ENCODE measurements at regions not wholly inside any gene's neighbourhood (a gene's known extent, or its start where the extent isn't known, plus 50 kb on each side); places are given as distances from the start of the nearest gene placed in this dataset.

DNA sequence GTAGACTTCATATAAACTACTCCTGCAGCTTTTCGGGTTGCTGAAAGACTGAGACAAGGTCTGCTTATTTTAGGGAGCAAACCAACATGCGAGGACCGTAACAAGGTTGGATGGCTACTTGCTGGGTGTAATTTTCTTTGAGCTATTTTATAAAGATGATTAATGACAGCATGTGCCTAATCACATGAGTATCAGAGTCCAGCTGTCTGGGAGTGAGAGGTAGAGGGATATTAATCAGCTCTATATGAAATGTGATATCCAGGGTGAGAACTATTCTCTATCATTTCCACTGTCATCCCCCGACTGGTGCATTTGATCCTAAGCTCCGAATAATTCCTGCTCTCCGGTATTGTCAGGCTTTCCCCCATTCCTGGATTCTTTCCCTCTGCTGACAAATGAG lies 193.8 kb upstream of the HMHB1 start:
- Histone ChIP-seq H3K9me2 (replicated peaks; ENCODE audit: insufficient read depth) (no peaks in the 10 kb centered on the region), H3K4me2 (no peak overlapping the region), H3K27ac (no peak overlapping the region), H3K9me3 (ENCODE audit: low read depth) (no peaks in the 10 kb centered on the region), H2AFZ (no peak overlapping the region), H3K27me3 (no peaks in the 10 kb centered on the region), H3K4me1 (ENCODE audit: insufficient read depth) (no peaks in the 10 kb centered on the region), H3K79me2 (no peaks in the 10 kb centered on the region), H4K20me1 (ENCODE audit: insufficient read depth, poor library complexity, severe bottlenecking) (no peaks in the 10 kb centered on the region), H3K36me3 (replicated peaks; ENCODE audit: insufficient read depth, low read depth) (no peaks in the 10 kb centered on the region), H3K4me3 (no peak overlapping the region)
- TF ChIP-seq EZH2 (IDR thresholded peaks at IDR 0.05; ENCODE audit: borderline replicate concordance) (no peak), EZH2phosphoT487 (IDR thresholded peaks at IDR 0.05; ENCODE audit: low read depth, severe bottlenecking, unreplicated experiment) (no peak)
- TF ChIP-seq, protein P1, sequence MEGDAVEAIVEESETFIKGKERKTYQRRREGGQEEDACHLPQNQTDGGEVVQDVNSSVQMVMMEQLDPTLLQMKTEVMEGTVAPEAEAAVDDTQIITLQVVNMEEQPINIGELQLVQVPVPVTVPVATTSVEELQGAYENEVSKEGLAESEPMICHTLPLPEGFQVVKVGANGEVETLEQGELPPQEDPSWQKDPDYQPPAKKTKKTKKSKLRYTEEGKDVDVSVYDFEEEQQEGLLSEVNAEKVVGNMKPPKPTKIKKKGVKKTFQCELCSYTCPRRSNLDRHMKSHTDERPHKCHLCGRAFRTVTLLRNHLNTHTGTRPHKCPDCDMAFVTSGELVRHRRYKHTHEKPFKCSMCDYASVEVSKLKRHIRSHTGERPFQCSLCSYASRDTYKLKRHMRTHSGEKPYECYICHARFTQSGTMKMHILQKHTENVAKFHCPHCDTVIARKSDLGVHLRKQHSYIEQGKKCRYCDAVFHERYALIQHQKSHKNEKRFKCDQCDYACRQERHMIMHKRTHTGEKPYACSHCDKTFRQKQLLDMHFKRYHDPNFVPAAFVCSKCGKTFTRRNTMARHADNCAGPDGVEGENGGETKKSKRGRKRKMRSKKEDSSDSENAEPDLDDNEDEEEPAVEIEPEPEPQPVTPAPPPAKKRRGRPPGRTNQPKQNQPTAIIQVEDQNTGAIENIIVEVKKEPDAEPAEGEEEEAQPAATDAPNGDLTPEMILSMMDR (IDR thresholded peaks at IDR 0.05; ENCODE audit: poor library complexity) = no peak
- 74% methylated on average over 6 of the region's 6 CpGs for WGBS (ENCODE audit: low lambda C conversion rate, missing lambda C conversion rate)
- no peak for DNase-seq (ENCODE audit: low spot score)

DNA sequence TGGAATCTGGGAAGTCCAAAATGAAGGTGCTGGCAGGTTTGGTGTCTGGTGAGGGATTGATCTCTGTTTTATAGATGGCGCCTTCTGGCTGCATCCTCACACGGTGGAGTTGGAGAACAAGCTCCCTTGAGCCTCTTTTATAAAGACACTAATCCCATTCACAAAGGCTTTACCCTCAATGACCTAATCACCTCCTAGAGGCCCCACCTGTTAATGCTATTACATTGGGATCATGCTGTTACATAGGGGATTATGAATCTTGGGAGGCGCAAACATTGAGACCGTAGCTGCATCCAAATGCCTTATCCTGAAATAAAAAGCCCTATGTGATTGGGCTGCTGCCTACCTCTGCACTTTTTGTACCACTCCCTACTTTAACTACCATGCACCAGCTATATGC lies 197.1 kb upstream of the HMHB1 start:
- Histone ChIP-seq H3K4me1 (ENCODE audit: insufficient read depth) (no peaks in the 10 kb centered on the region), H3K4me3 (no peak overlapping the region), H3K36me3 (replicated peaks; ENCODE audit: insufficient read depth, low read depth) (no peaks in the 10 kb centered on the region), H4K20me1 (ENCODE audit: insufficient read depth, poor library complexity, severe bottlenecking) (no peaks in the 10 kb centered on the region), H3K27ac (no peak overlapping the region), H2AFZ (no peak overlapping the region), H3K27me3 (no peaks in the 10 kb centered on the region), H3K4me2 (no peak overlapping the region), H3K79me2 (no peaks in the 10 kb centered on the region), H3K9me2 (replicated peaks; ENCODE audit: insufficient read depth) (no peaks in the 10 kb centered on the region), H3K9me3 (ENCODE audit: low read depth) (no peaks in the 10 kb centered on the region)
- no peak for TF ChIP-seq EZH2phosphoT487 (IDR thresholded peaks at IDR 0.05; ENCODE audit: low read depth, severe bottlenecking, unreplicated experiment)
- no peak for TF ChIP-seq EZH2 (IDR thresholded peaks at IDR 0.05; ENCODE audit: borderline replicate concordance)
- TF ChIP-seq, protein P1 (IDR thresholded peaks at IDR 0.05; ENCODE audit: poor library complexity) = no peak
- 84% methylated on average over 4 of the region's 4 CpGs for WGBS (ENCODE audit: low lambda C conversion rate, missing lambda C conversion rate)
- no peak for DNase-seq (ENCODE audit: low spot score)

DNA sequence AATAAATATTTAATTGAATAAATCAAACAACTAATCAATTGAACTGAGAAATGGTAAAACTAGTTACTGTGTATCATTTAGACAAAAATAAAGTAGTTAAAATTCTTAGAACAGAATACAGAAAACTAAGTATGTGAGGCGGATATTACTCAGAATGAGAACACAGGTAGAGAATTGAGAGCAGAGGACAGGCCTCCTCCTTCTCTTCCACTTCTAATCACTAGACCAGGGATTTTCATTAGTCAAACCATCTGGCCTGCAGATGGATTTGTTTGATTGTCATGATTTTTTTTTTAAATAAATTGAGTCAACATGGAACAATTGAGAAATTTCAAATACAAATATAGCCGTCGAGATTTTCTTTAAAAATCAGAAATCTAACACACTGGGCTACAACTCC lies 198.6 kb upstream of the HMHB1 start:
- no peaks in the 10 kb centered on the region for H3K27me3 ChIP-seq
- H3K4me3 ChIP-seq = no peak overlapping the region
- TF ChIP-seq, protein P1 (IDR thresholded peaks at IDR 0.05; ENCODE audit: poor library complexity) = no peak
- no peak for TF ChIP-seq EZH2 (IDR thresholded peaks at IDR 0.05; ENCODE audit: borderline replicate concordance)
- TF ChIP-seq EZH2phosphoT487 (IDR thresholded peaks at IDR 0.05; ENCODE audit: low read depth, severe bottlenecking, unreplicated experiment) = no peak
- no peaks in the 10 kb centered on the region for H3K9me2 ChIP-seq (replicated peaks; ENCODE audit: insufficient read depth)
- no peak for DNase-seq (ENCODE audit: low spot score)
- no peaks in the 10 kb centered on the region for H4K20me1 ChIP-seq (ENCODE audit: insufficient read depth, poor library complexity, severe bottlenecking)
- no peak overlapping the region for H3K4me2 ChIP-seq
- no peaks in the 10 kb centered on the region for H3K4me1 ChIP-seq (ENCODE audit: insufficient read depth)
- 91% methylated on average over 3 of the region's 3 CpGs for WGBS (ENCODE audit: low lambda C conversion rate, missing lambda C conversion rate)
- no peak overlapping the region for H3K27ac ChIP-seq
- no peaks in the 10 kb centered on the region for H3K79me2 ChIP-seq
- no peaks in the 10 kb centered on the region for H3K36me3 ChIP-seq (replicated peaks; ENCODE audit: insufficient read depth, low read depth)
- no peaks in the 10 kb centered on the region for H3K9me3 ChIP-seq (ENCODE audit: low read depth)
- H2AFZ ChIP-seq = no peak overlapping the region

DNA sequence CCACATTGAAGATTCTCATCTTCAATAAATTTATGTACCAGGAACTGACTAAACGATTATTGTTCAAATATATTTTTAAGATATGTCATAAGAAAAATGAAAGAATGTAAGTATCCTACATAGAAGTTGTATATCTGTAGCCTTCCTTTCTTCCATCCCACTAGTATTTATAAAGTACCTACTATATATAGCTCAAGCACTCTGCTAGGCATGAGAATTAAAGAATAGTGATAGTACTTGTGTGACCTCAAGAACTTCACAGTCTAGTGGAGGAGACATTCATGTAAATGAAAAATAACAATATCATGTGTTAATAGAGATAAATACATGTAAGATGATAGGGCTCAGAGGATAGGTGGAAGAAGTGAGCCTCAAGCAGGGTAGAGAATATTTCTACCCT lies 201.0 kb upstream of the HMHB1 start:
- TF ChIP-seq, protein P1 (IDR thresholded peaks at IDR 0.05; ENCODE audit: poor library complexity) = no peak
- TF ChIP-seq EZH2phosphoT487 (IDR thresholded peaks at IDR 0.05; ENCODE audit: low read depth, severe bottlenecking, unreplicated experiment) = no peak
- TF ChIP-seq EZH2 (IDR thresholded peaks at IDR 0.05; ENCODE audit: borderline replicate concordance) = no peak
- no peak for DNase-seq (ENCODE audit: low spot score)
- H3K27me3 ChIP-seq = no peaks in the 10 kb centered on the region
- no peak overlapping the region for H3K4me2 ChIP-seq
- H2AFZ ChIP-seq = no peak overlapping the region
- H3K4me1 ChIP-seq (ENCODE audit: insufficient read depth) = no peaks in the 10 kb centered on the region
- no peaks in the 10 kb centered on the region for H3K9me2 ChIP-seq (replicated peaks; ENCODE audit: insufficient read depth)
- no peak overlapping the region for H3K4me3 ChIP-seq
- H3K9me3 ChIP-seq (ENCODE audit: low read depth) = no peaks in the 10 kb centered on the region
- no peaks in the 10 kb centered on the region for H4K20me1 ChIP-seq (ENCODE audit: insufficient read depth, poor library complexity, severe bottlenecking)
- no peaks in the 10 kb centered on the region for H3K79me2 ChIP-seq
- H3K27ac ChIP-seq = no peak overlapping the region
- H3K36me3 ChIP-seq (replicated peaks; ENCODE audit: insufficient read depth, low read depth) = no peaks in the 10 kb centered on the region
- WGBS (ENCODE audit: low lambda C conversion rate, missing lambda C conversion rate) = 88% methylated on average over 1 of the region's 1 CpG

All from hepatocyte (in vitro differentiated cells).